RWPE1 (cell line): ENCODE measurements at regions not wholly inside any gene's neighbourhood (a gene's known extent, or its start where the extent isn't known, plus 50 kb on each side); places are given as distances from the start of the nearest gene placed in this dataset.

Source experiments
- CTCF ChIA-PET: fragments of 350-600 bp; sonication (Branson Sonifier 250); formaldehyde crosslinking; extraction: SDS; loops from one replicate; lab custom pipeline; 2021; lab: Yijun Ruan, JAX
- POLR2A ChIA-PET: fragments of 400-600 bp; formaldehyde crosslinking; extraction: SDS; loops from one replicate; lab custom pipeline; 2020; ENCODE audit warnings: antibody characterized with exemption; ENCODE audit not compliant: low non-redundant PET; lab: Yijun Ruan, JAX
- DNase-seq: peaks from one replicate; pipeline ENCODE4 v3.0.0; 2012; ENCODE audit warnings: low spot score
- H3K27ac ChIP-seq: fragments of 450-650 bp; 2 replicates; pipeline ENCODE4 v1.5.1; 2017
- CTCF ChIP-seq: fragments of 450-650 bp; conservative IDR thresholded peaks from 2 replicates; pipeline ENCODE4 v1.5.1; 2017; ENCODE audit warnings: low read depth, mild to moderate bottlenecking

DNA sequence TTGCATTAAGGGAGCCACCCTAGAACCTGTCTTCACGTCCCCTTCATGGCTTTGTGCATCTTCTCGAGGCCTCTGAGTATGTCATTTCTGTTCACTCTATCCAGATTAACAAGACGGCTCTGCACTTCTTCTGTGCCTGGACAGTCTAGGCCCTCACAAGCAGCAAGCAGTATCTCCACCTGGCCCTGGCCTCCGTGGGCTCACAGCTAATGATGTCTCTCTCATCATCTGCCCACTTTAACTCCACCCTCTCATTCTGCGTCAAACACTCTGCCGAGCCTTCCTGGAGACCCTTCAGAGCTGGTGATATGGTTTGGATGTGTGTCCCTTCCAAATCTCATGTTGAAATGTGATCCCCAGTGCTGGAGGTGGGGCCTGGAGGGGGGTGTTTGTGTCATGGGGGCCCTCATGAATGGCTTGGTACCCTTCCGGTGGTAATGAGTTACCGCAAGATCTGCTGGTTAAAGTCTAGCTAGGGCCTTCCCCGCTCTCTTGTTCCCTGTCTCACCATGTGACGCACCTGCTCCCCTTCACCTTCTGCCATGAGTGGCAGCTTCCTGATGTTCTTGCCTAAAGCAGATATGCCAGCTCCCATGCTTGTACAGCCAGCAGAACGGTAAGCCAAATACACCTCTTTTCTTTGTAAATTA lies 132.5 kb upstream of the ID2 start:
- no peak for TF ChIP-seq CTCF
- DNase-seq = no peak
- no peak overlapping the region for H3K27ac ChIP-seq
- CTCF ChIA-PET = no interaction called here
- POLR2A ChIA-PET = no interaction called here

- ChIA-PET CTCF (no interaction called here), POLR2A (no interaction called here)
- no peak for TF ChIP-seq CTCF
- DNase-seq = no peak
- no peak overlapping the region for H3K27ac ChIP-seq
Observed at GRCh38 chr2:8549942-8550341, 131.9 kb upstream of the ID2 start.

DNA sequence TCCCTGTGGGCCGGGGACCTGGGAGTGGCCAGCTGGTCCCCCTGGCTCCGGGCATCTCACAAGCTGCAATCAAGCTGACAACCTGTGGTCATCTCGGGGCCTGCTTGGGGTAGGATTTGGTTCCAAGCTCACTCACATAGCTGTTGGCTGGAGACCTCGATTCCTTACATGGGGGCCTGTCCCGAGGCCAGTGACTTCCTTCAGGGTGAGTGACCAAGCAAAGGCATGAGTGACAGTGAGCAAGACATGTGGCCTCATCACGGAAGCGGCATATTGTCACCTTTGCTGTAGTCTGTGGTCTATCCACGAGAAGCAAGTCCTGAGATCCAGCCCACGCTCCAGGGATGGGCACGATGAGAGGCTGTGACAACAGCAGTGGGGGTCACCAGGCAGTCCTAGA lies 131.4 kb upstream of the ID2 start:
- TF ChIP-seq CTCF = no peak
- H3K27ac ChIP-seq = no peak overlapping the region
- no peak for DNase-seq
- ChIA-PET POLR2A (no interaction called here), CTCF (no interaction called here)

DNA sequence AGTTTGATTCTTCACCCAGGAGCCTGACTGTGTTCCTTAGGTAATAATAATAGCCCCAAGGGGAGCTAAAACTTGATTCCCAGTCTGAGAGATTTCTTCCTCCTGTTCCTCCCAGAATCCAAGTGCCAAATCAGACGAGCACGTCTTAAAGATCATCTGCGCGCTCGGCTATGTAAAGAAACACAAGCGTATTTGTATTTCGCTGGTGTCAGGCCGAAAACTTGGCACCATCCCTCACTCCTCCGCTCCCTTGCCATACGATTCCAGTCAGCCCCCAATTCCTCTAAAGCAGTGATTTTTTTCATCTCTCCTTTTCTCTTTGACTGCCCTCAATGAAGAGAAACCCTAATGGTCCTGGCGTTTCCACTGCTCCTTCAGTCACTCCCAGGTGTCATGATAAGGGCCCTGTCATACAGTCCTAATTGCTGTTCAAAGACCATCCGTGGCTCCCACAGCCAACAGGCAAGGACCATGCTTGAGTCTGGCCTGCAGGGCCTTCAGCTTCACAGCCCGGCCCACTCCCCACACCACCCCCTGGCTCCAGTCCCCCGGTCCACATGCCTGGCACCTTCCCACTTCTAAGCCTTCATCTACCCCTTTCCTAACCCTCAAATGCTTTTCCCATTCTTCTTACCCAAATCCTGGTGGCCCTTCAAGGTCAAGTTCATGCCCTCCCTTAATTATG lies 130.8 kb upstream of the ID2 start:
- TF ChIP-seq CTCF = no peak
- no peak for DNase-seq
- CTCF ChIA-PET = no interaction called here

GRCh38 chr2:8551622-8552074 lies 130.2 kb upstream of the ID2 start:
- ChIA-PET POLR2A (no interaction called here), CTCF (no interaction called here)
- no peak for DNase-seq

More for the DNA sequence above, 130.8 kb upstream of the ID2 start:
- H3K27ac ChIP-seq = no peak overlapping the region
- POLR2A ChIA-PET = no interaction called here

DNA sequence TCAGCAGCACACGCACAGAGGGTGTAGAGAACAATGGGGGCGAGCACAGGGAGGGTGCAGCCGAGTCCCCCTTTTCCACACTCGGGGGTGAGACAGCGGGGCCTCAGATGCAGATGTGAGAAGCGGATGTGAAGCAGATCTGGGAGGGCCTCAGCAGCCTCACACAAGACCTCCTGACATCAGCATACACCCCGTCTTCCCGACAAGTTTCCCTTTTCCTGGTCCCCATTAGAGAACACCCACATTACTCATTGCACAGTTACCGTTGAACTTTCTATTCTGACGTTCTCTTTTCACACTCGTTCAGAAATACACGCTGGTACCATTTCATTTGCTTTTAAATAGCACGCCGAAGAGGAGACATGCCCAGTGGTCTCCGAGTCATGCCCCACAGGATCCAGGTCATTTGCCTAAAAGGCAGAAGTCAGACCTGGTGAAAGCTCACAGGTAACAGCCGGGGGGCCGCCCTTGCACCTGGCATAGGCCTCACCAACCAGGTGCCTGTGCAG lies 129.5 kb upstream of the ID2 start:
- CTCF ChIA-PET = no interaction called here
- POLR2A ChIA-PET = no interaction called here

More at GRCh38 chr2:8551622-8552074, 130.2 kb upstream of the ID2 start:
- no peak overlapping the region for H3K27ac ChIP-seq
- no peak for TF ChIP-seq CTCF

More for the DNA sequence above, 129.5 kb upstream of the ID2 start:
- DNase-seq = no peak
- no peak overlapping the region for H3K27ac ChIP-seq
- no peak for TF ChIP-seq CTCF
